ENCODE measurements at regions not wholly inside any gene's neighbourhood (a gene's known extent, or its start where the extent isn't known, plus 50 kb on each side); places are given as distances from the start of the nearest gene placed in this dataset.
"Not testable (repeated sequence)": the region's sequence is repeated elsewhere in the genome, so short reads cannot be mapped to it uniquely, and the experiment has no call there.

DNA sequence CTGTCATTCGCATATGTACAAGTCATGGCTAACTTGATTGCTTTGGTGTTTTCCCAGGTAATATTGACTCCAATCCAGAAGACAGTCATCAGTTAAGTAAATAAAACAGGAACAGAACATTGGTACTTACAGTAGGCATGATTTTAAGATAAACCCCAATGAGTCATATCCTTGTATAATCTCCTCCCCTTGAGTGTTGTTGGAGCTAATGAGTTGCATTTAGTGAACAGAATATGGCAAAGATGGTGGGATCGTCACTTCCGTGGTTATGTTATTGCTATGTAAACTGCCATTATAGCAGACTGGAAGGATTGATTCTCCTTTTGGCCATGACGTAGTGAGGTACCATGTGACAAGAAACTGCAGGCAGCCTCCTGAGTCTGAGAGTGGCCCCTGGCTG, 102.2 kb downstream of the TMX1 start:
- no peak for DNase-seq

DNA sequence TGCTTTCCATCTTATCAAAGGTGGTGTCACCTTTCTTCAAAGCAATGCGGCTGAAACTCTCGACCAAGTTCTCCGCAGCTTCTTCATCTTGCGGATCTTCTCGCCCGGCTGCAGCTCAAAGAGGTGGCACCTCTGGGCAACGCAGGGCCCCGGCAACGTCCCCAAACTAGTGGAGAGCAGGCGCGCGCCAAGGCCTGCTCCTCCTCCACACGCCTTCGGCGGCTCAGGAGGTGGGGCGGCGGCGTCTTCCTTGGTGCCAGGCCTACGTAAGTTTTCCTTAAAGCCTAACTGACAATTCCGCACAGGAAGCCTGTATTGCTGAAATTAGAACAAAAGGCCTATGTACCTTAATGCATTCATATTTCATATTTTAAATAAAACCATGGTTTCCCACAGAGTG, 112.0 kb downstream of the TMX1 start:
- DNase-seq, result no peak

DNA sequence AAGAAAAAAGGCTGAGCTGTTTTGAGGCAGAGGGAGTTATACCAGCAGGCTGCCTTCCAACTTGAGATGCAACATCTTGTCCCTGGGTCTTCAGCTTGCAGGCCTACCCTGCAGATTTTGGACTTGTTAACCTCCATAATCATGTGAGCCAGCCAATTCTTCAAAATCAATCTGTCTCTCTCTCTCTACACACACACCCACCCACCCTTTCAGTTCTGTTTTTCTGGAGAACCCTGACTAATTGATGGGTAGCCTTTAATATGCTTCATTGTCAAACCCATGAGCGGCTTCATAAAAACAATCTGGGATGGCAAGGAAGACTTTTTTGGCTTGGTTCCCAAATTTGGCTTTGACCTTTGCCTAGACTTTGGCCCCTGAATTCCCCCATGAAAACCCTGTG, 113.9 kb downstream of the TMX1 start:
- DNase-seq, result no peak

DNA sequence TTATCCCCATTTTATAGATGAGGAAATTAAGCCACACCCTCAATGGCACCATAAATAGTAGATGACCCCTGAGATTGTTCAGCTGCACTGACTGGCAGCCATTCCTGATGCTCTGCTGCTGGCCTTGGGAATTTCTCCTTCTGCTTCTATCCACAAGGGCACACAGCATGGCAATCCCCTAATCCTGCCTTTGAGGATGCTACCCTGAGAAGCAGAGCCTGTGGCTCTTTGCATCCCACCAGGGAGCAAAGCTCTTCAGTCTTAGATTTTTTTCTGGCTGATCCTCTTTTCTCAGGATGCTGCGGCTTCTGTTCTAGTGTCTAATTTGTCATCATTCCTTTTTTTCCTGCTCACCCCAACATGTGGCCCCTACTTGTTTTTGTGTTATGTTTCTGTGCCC, 114.8 kb downstream of the TMX1 start:
- DNase-seq, result no peak

DNA sequence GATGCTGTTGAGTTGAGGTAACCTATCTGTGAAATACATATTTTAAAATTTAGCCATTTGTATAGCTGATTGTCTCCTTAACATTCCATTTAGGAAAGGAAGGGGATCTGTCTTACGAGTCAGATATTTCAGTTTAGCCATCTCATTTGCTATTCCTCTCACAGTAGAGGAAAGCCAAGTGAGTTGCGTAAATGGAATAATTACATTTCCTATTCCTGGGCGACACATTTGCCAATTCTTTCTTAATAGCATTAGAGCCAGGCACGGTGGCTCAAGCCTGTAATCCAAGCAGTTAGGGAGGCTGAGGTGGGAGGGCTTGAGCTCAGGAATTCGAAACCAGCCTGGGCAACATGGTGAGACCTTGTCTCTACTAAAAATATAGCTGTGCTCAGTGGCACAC, 116.3 kb downstream of the TMX1 start:
- no peak for DNase-seq

DNA sequence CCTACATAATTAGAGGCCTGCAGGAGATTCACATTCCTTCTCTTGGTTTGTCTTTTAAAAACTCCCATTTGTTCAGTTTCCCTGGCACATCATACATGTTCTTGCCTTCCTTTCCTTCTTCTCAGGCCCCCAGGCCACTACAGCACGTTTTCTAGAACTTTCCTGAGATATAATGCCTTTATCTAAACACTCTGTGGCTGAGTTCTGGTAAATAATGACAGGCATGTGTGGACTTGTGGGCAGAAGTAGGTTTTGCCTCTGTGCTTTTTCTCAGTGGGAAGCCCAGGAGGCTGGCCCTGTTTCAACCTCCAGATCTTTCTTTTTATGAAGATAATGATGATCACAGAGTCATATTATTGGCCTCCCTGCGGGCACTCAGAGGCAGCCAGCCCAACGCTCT, 117.2 kb downstream of the TMX1 start:
- DNase-seq, result no peak

DNA sequence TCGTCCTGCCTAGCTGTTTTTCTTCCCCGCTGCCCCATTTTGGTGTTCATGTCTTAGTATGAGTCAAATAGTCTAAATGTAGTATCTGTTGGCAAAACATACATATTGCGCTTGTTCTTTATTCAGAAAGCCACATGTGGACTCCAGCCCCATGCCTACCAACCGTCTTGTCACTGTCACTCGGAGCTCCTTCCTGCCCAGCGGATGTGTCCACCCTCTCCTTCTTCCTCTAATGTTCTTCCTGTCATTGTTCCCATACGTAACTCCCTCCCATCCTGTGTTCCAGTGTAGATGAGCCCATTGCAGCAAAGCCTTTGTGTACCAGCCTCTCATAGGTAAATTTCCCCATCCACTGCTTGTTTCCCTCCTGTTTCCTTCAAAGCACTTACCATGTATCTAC, 120.5 kb downstream of the TMX1 start:
- DNase-seq, result no peak

DNA sequence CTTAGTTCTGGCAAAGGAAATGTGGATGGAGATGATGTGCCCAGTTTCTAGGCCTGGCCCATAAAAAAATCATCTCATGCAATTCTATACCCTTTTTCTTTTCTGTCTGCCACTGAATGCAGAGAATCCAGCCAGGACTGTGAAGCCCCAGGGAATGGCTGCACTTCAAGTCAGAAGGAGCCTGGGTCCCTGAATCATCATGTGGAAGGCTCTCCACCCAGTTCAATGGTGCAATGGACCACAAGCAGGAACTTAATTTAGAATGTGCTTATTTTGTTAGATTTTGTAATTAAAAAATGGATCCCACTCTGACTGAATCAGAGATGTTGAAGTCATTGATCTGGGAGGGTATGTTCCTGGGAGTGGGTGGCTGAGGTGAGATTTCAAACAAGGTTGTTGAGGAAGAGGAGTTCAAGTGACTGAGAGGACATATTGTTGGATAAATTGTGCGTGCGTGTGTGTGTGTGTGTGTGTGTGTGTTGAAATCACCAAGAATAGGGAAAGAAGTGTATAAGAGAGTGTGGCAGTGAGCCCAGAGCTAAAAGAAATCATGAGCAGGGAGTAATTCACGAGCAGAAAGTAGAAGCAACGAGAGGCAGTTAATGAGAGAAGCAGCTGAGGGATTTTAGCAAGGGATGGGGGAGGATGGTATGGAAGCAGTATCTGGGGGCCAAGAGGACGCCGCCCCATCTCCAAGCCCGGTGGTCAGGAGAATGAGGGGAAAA, 125.4 kb downstream of the TMX1 start:
- peak; percentile 49 for DNase-seq

DNA sequence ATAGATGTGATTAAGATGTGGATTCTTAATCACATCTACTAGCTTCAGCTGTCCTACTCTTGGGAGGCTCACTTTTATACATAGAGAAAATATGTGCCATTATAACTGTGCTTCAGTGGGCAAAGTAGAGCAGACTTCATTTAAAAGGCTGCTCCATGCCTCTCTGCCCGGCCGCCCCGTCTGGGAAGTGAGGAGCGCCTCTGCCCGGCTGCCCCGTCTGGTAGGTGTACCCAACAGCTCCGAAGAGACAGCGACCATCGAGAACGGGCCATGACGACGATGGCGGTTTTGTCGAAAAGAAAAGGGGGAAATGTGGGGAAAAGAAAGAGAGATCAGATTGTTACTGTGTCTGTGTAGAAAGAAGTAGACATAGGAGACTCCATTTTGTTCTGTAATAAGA, 126.4 kb downstream of the TMX1 start:
- DNase-seq, result not testable (repeated sequence)

DNA sequence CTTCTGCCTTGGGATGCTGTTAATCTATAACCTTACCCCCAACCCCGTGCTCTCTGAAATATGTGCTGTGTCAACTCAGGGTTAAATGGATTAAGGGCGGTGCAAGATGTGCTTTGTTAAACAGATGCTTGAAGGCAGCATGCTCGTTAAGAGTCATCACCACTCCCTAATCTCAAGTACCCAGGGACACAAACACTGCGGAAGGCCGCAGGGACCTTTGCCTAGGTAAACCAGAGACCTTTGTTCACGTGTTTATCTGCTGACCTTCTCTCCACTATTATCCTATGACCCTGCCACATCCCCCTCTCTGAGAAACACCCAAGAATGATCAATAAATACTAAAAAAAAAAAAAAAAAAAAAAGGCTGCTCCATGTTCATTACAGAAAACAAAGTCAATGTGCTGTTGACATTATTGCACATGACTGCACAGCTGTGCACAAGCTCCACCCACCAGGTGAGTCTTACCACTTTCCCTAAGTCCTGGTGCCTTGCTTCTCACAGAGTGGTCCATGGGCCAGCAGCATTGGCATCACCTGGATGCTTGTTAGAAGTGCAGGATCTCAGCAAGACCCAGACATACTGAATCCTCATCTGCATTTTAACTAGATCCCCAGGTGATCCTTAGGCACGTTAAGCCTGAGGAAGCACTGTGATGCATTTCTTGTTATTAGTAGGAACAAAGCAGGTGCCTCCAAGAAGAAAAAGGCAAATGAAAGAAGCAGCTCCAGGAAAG, 127.0 kb downstream of the TMX1 start:
- DNase-seq, result not testable (repeated sequence)

DNA sequence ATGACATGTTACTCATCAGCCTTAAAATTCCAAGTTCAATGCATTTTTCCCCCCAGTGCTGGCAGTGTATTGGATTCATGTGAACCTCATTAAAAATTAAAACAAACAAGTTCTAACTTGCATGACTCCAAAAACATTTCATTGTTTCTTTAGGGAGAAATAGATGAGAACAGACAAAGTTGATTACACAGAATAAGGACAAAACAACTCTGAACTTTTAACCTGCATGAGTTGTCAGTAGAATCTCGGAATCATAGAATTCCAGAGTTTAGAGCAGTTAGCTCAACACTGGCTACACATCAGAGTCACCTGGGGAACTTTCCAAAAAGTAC, 127.5 kb downstream of the TMX1 start:
- peak; percentile 45 for DNase-seq

DNA sequence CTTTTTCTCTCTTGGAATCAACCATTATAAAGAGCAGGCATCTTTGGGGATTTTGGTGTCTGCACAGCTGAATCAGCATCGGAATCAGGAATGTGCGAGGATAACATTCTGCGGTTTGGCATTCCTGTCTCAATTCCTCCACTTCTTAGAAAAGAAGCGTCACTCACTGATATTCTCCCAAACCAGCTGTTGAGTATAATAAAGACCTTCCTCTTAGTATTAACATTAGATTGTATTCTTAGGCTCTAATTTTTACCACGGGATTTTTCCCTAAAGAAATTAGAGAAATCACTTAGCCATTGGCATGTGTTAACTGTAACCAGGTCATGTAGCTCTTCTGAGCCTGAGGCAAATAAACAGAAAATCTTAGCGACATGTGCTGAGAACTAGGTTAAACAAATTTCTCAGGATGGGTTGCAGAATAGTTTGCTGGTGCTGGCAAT, 128.7 kb downstream of the TMX1 start:
- peak; percentile 76 for DNase-seq

DNA sequence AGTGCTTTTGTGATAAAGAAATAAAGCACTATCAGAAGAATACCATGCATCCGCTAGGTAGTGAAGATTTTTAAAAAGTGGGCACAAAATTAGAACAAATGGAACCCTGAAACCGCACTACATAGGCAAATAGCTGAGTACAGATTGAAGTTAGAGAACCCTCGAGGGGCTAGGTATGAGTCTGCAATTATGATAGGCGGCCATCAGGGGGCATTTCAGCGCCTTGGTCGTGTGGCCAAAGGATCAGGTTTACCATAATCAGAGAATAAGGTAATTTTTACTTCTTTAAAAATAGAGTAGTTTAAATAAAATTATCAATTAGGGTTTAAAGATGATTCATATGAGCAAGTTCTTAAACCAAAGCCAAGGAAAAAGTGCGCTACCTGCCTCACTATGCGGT, 129.8 kb downstream of the TMX1 start:
- no peak for DNase-seq

DNA sequence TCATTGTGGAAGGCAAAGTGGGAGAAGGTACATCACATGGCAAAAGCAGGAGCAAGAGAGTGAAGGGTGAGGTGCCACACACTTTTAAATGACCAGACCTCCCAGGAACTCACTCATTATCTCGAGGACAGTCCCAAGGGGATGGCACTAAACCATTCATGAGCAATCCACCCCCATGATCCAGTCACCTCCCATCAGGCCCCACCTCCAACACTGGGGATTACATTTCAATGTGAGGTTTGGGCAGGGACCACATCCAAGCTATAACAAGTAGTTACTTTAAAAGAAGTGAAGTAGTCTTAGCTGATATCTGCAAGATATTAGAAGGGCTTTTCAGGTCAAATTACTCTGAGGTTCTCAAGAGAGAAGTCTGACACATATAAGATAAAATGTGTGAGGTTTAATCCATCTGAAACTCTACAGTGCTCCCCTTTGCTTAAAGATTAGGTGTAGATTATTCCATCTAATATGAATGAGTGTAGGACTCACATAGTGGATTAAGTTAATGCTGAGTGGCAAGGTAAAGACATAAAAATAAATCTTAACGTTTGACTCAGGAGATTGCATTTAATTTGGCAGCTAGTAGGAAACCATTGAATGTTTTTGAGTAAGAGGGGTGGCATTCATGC, 130.8 kb downstream of the TMX1 start:
- DNase-seq, result no peak

DNA sequence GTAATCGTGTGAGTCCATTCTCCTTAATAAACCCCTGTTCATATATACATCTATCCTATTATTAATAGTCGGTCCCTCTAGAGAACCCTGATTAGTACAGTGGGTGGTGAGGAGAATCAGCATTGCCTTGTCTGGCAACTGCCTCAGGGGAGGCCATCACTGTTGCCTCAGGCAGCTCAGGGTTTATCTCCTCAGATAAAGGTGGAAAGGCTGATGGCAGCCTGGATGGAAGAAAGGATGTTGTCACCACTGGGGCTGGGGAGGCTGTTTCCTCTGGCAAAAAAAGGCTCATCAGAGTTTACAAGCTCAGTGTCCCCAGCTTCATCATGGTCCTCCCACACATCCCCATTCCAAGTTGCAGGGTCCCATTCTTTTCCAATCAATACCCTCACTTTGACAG, 137.1 kb downstream of the TMX1 start:
- DNase-seq, result not testable (repeated sequence)

DNA sequence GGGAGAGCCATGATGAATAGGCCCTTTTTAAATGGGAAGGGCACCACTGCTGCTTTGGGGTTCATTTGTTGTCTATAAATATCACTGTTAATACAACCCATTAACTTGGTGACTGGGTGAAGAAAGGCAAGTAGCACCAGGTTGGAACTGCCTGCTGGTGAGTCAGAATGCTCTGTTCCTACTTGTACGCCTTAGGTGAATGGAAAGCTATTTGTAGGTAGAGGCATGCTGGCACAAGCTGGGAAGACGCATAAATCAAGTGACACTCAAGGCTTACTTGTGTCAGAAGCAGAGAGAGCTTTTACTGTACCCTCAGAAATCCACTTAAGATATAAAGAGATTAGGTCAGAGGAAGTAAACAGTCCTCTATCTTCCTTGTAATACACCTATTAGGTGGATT, 142.5 kb downstream of the TMX1 start:
- no peak for DNase-seq

DNA sequence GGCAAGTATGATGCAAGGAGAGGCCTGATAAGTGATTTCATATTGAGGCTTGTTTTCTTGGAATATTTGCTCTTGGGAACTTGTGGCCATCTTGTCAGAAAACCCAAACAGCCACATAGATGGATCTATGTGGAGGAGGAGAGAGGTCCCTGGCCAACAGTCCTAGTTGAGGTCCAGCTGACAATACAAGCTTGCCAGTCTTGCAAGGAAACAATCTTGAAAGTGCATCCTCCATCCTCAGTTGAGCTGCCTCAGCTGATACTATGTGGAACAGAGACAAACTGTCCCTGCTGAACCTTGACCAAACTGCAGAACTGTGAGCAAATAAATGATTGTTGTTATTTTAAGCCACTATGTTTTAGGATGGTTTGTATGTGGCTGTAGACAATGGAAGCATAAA, 146.4 kb downstream of the TMX1 start:
- DNase-seq, result no peak

DNA sequence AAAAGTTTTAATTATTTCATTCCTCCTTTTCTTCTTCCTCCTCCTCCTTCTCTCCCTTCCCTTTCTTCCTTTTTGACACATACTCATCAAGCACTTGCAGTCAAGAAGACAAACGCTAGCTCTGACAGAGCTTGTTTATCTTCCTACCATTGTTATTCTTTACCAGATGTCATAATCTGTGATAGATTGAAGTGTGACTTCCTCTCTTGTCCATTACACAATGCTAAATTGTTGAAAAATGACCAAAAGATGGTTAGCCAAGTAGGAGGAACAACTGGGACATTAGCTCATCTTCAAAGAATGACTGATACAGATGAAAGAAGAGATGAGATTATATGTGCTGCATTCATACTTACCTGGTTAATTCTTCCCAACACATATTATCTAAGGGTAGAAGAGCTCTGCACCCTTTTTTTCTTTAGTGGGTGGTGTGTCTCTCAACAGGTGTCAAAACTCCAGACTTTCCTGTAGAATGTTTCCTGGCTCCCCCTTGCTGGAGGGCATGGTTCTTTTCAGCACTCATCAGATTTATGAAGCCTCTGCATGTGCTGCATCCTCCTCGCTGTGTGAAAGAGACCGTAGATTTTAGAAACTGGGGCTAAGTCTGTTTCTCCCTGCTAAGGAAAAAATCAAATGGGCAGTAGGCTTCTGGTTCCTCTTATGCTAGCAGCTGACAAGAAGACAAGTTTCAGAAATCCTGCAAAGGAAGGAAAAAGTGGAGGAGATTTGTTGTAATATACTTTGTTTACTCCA, 147.1 kb downstream of the TMX1 start:
- no peak for DNase-seq

DNA sequence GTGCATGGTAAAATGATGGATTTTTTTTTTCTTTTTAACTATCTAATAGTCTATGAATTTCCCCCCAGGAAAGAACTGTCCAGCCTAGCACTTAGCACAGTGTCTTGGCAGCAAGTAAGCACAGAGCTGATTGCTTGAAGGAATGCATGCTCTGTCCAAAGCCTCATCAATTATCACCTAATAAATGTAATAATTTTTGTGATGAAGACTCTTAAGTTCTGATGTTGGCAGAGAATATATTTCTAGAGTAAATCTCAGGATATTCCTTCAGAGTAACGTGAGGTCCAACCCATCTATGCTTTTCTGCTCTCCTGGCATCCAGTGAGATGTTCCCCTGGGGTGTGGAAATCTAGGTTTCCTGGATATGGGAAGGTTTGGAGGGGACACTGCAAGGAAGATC, 152.4 kb downstream of the TMX1 start:
- DNase-seq, result no peak

DNA sequence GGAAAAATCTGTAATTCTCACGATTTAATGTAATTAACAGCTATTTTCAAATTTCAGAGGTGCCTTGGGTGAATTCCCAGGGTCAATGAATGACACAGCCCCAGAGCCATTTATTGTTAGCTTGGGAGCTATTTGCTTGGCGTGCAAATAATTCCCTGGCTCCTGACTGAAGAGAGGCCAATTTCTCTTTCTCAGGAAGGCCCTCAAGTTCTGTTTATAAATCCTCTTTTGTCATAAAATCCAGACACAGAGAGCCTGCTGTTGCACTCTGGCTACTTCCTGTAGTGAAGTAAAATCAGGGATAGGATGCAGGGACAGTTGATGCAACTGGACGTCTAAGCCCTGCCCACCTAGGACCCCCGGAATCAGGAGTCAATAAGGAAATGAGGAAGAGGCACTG, 154.3 kb downstream of the TMX1 start:
- no peak for DNase-seq

DNA sequence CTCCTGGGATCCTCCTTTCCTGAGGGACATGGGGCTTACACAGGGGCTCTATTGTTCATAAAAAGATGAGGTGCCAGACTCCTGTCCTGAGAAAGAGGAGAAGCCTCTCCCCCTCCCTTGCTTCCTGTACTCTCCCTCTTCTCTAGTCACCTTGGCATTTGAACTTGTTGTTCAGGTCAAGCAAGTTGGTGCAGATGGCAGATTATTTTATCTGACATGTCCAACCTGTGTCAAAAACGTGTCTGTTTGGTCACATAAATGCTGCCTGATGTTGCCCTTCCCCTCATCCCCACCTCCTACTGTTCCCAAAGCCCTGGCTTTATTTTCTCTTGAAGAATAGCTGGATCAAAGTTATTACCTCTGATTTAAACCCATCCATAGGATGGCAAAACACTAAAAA, 154.8 kb downstream of the TMX1 start:
- no peak for DNase-seq

DNA sequence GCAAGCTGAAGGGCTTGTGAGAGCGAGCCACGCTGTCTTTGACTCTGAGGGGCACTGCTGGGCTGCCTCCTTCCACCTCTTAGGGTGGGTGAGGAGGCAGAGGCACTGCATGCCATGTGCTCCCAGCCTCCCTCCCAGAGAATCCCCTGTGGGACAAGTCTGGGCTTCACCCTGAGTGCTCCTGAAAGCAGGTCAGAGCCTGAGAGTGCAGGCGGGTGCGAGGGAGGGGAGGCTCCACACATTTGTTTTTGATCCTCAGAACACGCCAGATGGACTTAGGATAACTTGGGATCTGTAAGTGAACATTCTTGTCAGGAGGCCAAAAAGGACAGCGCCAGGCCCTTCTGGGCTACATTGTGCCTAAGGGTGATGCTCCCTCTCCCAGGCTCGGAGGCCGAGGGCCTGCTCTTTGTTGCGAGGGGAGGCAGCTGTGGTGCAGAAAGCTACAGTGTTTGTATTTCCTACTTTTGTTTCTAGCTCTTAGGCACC, 155.4 kb downstream of the TMX1 start:
- peak; percentile 47 for DNase-seq

Measured in muscle of arm (tissue), 1 donor.